ENCODE measurements at regions not wholly inside any gene's neighbourhood (a gene's known extent, or its start where the extent isn't known, plus 50 kb on each side); places are given as distances from the start of the nearest gene placed in this dataset.

DNA sequence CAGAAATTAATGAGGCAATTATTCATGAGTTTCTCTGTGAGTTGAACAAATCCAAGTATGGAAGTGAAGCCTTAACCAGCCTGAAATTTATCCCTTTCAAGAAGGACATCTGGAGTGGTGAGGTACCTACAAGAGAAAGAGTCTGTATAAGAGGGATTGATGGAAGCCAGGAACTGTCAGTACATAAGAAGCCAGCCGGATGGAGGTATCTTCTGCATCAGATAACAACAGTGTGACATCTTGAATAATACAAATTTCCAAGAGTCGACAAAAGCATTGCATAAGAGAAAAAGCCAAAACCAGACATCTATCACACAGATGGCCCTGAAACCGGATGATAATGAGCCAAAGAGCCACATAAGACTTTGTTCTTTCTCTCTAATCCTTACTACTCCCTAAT lies 781.2 kb downstream of the FLRT2 start:
- H3K27ac ChIP-seq = no peak overlapping the region
- TF ChIP-seq, protein P1, sequence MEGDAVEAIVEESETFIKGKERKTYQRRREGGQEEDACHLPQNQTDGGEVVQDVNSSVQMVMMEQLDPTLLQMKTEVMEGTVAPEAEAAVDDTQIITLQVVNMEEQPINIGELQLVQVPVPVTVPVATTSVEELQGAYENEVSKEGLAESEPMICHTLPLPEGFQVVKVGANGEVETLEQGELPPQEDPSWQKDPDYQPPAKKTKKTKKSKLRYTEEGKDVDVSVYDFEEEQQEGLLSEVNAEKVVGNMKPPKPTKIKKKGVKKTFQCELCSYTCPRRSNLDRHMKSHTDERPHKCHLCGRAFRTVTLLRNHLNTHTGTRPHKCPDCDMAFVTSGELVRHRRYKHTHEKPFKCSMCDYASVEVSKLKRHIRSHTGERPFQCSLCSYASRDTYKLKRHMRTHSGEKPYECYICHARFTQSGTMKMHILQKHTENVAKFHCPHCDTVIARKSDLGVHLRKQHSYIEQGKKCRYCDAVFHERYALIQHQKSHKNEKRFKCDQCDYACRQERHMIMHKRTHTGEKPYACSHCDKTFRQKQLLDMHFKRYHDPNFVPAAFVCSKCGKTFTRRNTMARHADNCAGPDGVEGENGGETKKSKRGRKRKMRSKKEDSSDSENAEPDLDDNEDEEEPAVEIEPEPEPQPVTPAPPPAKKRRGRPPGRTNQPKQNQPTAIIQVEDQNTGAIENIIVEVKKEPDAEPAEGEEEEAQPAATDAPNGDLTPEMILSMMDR (conservative IDR thresholded peaks at IDR 0.05) = no peak
- TF ChIP-seq ZFX (IDR thresholded peaks at IDR 0.05) = no peak

DNA sequence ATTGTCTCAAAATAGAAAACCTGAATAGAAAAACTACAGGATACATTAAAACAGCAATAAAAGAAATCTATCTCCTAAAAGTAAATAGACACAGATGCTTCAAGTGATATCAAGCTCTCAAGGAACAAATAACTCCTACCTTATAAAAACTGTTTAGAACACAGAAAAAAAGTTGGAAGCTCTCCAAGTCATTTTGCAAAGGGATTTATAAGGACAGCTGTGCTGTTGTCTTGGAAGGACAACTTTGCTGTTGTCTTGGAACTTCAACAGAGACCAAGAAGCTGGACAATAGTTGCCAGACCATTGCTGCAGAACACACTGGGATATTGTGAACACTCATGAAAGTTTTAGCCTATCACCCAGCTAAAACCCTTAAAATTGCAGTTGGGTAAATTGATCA lies 780.7 kb downstream of the FLRT2 start:
- TF ChIP-seq, protein P1 (conservative IDR thresholded peaks at IDR 0.05) = no peak
- TF ChIP-seq ZFX (IDR thresholded peaks at IDR 0.05) = no peak
- no peak overlapping the region for H3K27ac ChIP-seq

DNA sequence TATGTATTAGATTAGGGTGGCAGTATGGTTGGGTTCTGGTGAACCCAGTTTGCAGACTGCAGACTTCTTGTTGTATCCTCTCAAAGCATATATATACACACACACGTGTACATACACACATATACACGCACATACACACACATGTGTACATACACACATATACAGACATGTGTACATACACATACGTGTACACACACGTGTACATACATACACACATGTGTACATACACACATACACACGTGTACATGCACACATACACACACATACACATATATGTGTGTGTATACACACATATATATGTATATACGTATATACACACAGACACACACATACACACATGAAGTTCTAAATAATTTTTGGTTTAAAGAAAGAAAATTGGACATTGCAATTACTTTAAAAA lies 780.2 kb downstream of the FLRT2 start:
- no peak for TF ChIP-seq ZFX (IDR thresholded peaks at IDR 0.05)
- TF ChIP-seq, protein P1 (conservative IDR thresholded peaks at IDR 0.05) = no peak
- H3K27ac ChIP-seq = no peak overlapping the region

DNA sequence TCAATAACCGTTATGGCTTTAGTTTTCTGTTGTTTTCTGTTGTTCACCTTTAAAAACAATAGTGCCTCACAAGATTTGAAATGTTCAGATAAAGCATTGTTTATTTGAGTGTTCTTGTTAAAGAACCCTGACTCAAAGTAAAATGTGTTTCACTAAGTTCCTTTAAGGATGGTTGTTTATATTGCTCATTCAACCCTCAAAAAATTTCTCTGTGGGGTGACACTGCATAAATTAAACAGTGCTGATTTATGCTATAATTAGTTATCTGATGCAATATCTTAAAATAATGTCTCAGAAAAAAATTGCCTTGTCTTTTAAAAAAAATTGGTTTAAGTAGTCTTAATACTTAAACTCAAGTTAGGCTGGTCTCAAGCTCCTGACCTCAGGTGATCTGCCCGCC lies 775.1 kb downstream of the FLRT2 start:
- H3K27ac ChIP-seq = no peak overlapping the region

DNA sequence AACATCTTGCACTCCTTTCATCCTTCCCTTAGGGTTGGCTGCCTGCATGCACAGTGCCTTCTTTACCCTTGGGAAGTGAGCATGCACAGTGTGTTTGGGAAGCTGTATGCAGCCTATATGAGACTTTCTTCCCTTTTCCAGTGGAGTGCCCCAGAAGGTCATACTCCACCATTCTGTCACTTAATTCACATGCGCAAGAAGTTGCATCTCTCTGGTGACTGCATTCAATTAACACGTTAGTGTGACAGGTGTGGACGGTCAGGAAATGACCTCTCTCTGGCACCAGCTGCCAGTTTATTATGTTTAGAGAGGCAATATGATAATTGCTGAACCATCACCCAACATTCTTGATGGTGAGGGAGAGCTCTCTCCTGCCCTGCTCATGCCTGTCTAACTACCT lies 770.0 kb downstream of the FLRT2 start:
- H3K27ac ChIP-seq = no peak overlapping the region
- TF ChIP-seq ZFX (IDR thresholded peaks at IDR 0.05) = no peak
- TF ChIP-seq, protein P1 (conservative IDR thresholded peaks at IDR 0.05) = no peak

More for the DNA sequence above, 775.1 kb downstream of the FLRT2 start:
- TF ChIP-seq, protein P1 (conservative IDR thresholded peaks at IDR 0.05) = no peak
- no peak for TF ChIP-seq ZFX (IDR thresholded peaks at IDR 0.05)

DNA sequence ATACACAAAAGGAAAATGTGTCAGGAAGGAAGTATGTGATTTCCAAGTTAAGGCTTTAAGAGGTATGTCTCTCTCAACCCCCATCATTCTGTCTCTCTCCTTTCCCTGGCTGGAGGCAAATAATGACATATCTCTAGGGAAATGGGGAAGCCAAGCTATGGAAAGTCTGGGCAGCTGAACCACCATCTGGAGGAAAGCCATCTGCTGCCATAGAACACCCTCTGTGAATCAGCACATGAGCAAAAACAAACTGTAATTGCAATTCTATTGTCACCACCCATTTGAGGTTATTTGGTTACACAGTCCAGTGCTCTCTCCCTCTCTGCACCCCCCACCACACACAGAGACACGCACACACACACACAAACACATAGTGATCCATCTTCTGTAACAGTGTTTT lies 766.2 kb downstream of the FLRT2 start:
- TF ChIP-seq, protein P1 (conservative IDR thresholded peaks at IDR 0.05) = no peak
- no peak for TF ChIP-seq ZFX (IDR thresholded peaks at IDR 0.05)
- no peak overlapping the region for H3K27ac ChIP-seq

DNA sequence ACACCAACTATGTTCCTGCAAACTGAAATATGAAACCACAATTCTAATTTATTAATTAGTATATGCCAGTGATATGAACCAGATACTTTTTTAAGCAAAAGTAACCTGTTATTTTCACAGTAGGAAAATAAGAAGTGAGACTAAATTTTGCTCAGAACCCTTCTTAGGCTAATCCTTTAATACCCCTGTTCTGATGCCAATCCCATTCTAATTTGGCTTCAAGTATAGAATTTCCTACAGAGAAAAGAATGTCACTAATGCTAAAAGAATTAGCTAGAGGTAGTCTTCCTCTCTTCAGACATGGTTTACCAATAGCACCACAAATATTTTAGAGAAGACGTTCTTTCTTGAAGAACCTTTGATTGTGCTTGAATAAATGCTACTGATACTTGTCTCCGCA lies 758.4 kb downstream of the FLRT2 start:
- no peak overlapping the region for H3K27ac ChIP-seq
- no peak for TF ChIP-seq ZFX (IDR thresholded peaks at IDR 0.05)
- TF ChIP-seq, protein P1 (conservative IDR thresholded peaks at IDR 0.05) = no peak

Measured in C4-2B (cell line).